Neural cell (in vitro differentiated cells): ENCODE measurements at regions not wholly inside any gene's neighbourhood (a gene's known extent, or its start where the extent isn't known, plus 50 kb on each side); places are given as distances from the start of the nearest gene placed in this dataset.

Experiments
- H2AFZ ChIP-seq: fragments of 200-600, 300-800 bp; sonication (generic), shearing (Covaris generic); 2 replicates; pipeline ENCODE4 v1.6.0; 2014; ENCODE audit warnings: low read depth, mild to moderate bottlenecking, antibody characterized with exemption, low read length, moderate library complexity
- H3F3A ChIP-seq: fragments of 200-600 bp; shearing (Covaris generic); 2 replicates; pipeline ENCODE4 v1.6.1; 2016; ENCODE audit warnings: mild to moderate bottlenecking, moderate library complexity, mixed read lengths, antibody characterized with exemption, low read length; ENCODE audit not compliant: insufficient read depth, poor library complexity, severe bottlenecking
- H3K27ac ChIP-seq: fragments of 200-600, 300-800 bp; sonication (generic), shearing (Covaris generic); 2 replicates; pipeline ENCODE4 v1.5.1; 2014; ENCODE audit warnings: mild to moderate bottlenecking, low read length, moderate library complexity
- H3K27me3 ChIP-seq: fragments of 300-800, 200-600 bp; sonication (generic), shearing (Covaris generic); 2 replicates; pipeline ENCODE4 v1.6.0; 2014; ENCODE audit warnings: mild to moderate bottlenecking, low read depth, low read length, moderate library complexity; ENCODE audit not compliant: insufficient read depth
- H3K36me3 ChIP-seq: fragments of 300-800, 200-600 bp; sonication (generic), shearing (Covaris generic); 2 replicates; pipeline ENCODE4 v1.5.1; 2014; ENCODE audit warnings: mild to moderate bottlenecking, antibody characterized with exemption, low read length, moderate library complexity; ENCODE audit not compliant: insufficient read depth
- H3K4me2 ChIP-seq: fragments of 300-800, 200-600 bp; sonication (generic), shearing (Covaris generic); 2 replicates; pipeline ENCODE4 v1.6.0; 2014; ENCODE audit warnings: mild to moderate bottlenecking, low read length
- H3K4me3 ChIP-seq: fragments of 300-800, 200-600 bp; sonication (generic), shearing (Covaris generic); 2 replicates; pipeline ENCODE4 v1.5.1; 2014; ENCODE audit warnings: mild to moderate bottlenecking, low read length, moderate library complexity
- H3K79me2 ChIP-seq: fragments of 200-600 bp; shearing (Covaris generic); replicated peaks from 2 replicates; pipeline ENCODE4 v1.6.0; 2014; ENCODE audit warnings: mild to moderate bottlenecking, low read length, moderate library complexity; ENCODE audit not compliant: insufficient read depth
- H3K9ac ChIP-seq: fragments of 300-800, 200-600 bp; sonication (generic), shearing (Covaris generic); 2 replicates; pipeline ENCODE4 v1.6.1; 2016; ENCODE audit warnings: mild to moderate bottlenecking, low read length, mixed read lengths
- H3K9me2 ChIP-seq: fragments of 200-600 bp; shearing (Covaris generic); 2 replicates; pipeline ENCODE4 v1.6.1; 2016; ENCODE audit warnings: mild to moderate bottlenecking, low read length, mixed read lengths; ENCODE audit not compliant: insufficient read depth
- H3K9me3 ChIP-seq: fragments of 200-600, 300-800 bp; sonication (generic), shearing (Covaris generic); 2 replicates; pipeline ENCODE4 v1.6.1; 2016; ENCODE audit warnings: mild to moderate bottlenecking, mixed run types, low read length, moderate library complexity, mixed read lengths
- H4K20me1 ChIP-seq: fragments of 200-600 bp; shearing (Covaris generic); 2 replicates; pipeline ENCODE4 v1.6.1; 2016; ENCODE audit warnings: mild to moderate bottlenecking, mixed run types; ENCODE audit not compliant: insufficient read depth
- EP300 ChIP-seq: fragments of 450-650 bp; conservative IDR thresholded peaks from 2 replicates; pipeline ENCODE4 v1.6.1; 2014; ENCODE audit warnings: antibody characterized with exemption, mild to moderate bottlenecking, moderate library complexity; ENCODE audit not compliant: poor library complexity, severe bottlenecking
- EZH2 ChIP-seq: fragments of 200-600, 300-800 bp; shearing (Covaris generic), sonication (generic); IDR thresholded peaks from 2 replicates; pipeline ENCODE4 v1.6.1; 2014; ENCODE audit warnings: antibody characterized with exemption, low read length, borderline replicate concordance, mild to moderate bottlenecking; ENCODE audit not compliant: insufficient read depth, poor library complexity, severe bottlenecking
- MXI1 ChIP-seq: fragments of 450-650 bp; conservative IDR thresholded peaks from 2 replicates; pipeline ENCODE4 v1.6.1; 2014; ENCODE audit warnings: antibody characterized with exemption, mild to moderate bottlenecking; ENCODE audit not compliant: poor library complexity, severe bottlenecking
- POLR2AphosphoS5 ChIP-seq: IDR thresholded peaks from 2 replicates; pipeline ENCODE4 v1.6.1; 2012
- RAD21 ChIP-seq: fragments of 450-650 bp; conservative IDR thresholded peaks from 2 replicates; pipeline ENCODE4 v1.6.1; 2014; ENCODE audit warnings: antibody characterized with exemption, mild to moderate bottlenecking, moderate library complexity
- SMC3 ChIP-seq: fragments of 450-650 bp; conservative IDR thresholded peaks from 2 replicates; pipeline ENCODE4 v1.6.1; 2014; ENCODE audit warnings: antibody characterized with exemption, mild to moderate bottlenecking, moderate library complexity; ENCODE audit not compliant: poor library complexity
- TAF1 ChIP-seq: IDR thresholded peaks from 2 replicates; pipeline ENCODE4 v1.6.1; 2012; ENCODE audit warnings: low read depth
- TF ChIP-seq, protein P1 (sequence below): fragments of 450-650 bp; IDR thresholded peaks from 2 replicates; pipeline ENCODE4 v1.5.1; 2014; ENCODE audit warnings: antibody characterized with exemption, mild to moderate bottlenecking, moderate library complexity; ENCODE audit not compliant: poor library complexity, severe bottlenecking
- TF ChIP-seq, protein P2 (sequence below): IDR thresholded peaks from 2 replicates; pipeline ENCODE4 v1.6.1; 2012; ENCODE audit warnings: borderline replicate concordance

DNA sequence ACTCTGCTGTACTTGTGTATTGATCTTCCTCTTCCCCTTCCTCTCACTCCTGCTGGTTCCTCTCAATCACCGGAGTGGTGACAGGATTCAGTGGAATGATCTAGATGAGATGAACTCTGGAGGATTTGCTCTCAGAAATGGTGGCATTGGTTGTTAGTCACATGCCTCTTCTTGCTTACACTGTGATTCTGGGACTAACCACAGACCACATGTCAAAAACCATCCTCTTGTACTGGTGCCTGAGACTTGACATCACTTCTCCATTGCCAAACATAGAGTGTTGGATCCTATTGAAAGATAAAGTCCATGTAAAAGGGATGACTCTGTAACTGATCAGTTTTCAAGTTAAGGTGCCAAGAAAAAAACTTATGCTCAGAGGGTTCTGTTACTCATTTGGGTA is 506.5 kb downstream of the DMAC1 start:
- Histone ChIP-seq H4K20me1 (no peaks in the 10 kb centered on the region), H3K9ac (no peak overlapping the region), H2AFZ (no peak overlapping the region), H3K36me3 (no peaks in the 10 kb centered on the region), H3K27ac (no peak overlapping the region), H3K9me3 (no peaks in the 10 kb centered on the region), H3F3A (no peaks in the 10 kb centered on the region), H3K9me2 (no peaks in the 10 kb centered on the region), H3K27me3 (no peaks in the 10 kb centered on the region), H3K79me2 (no peaks in the 10 kb centered on the region), H3K4me3 (no peak overlapping the region), H3K4me2 (no peak overlapping the region)
- TF ChIP-seq EZH2 (no peak), EP300 (no peak), POLR2AphosphoS5 (no peak), RAD21 (no peak), SMC3 (no peak), TAF1 (no peak), MXI1 (no peak)
- TF ChIP-seq, protein P1, sequence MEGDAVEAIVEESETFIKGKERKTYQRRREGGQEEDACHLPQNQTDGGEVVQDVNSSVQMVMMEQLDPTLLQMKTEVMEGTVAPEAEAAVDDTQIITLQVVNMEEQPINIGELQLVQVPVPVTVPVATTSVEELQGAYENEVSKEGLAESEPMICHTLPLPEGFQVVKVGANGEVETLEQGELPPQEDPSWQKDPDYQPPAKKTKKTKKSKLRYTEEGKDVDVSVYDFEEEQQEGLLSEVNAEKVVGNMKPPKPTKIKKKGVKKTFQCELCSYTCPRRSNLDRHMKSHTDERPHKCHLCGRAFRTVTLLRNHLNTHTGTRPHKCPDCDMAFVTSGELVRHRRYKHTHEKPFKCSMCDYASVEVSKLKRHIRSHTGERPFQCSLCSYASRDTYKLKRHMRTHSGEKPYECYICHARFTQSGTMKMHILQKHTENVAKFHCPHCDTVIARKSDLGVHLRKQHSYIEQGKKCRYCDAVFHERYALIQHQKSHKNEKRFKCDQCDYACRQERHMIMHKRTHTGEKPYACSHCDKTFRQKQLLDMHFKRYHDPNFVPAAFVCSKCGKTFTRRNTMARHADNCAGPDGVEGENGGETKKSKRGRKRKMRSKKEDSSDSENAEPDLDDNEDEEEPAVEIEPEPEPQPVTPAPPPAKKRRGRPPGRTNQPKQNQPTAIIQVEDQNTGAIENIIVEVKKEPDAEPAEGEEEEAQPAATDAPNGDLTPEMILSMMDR, result no peak
- TF ChIP-seq, protein P2, sequence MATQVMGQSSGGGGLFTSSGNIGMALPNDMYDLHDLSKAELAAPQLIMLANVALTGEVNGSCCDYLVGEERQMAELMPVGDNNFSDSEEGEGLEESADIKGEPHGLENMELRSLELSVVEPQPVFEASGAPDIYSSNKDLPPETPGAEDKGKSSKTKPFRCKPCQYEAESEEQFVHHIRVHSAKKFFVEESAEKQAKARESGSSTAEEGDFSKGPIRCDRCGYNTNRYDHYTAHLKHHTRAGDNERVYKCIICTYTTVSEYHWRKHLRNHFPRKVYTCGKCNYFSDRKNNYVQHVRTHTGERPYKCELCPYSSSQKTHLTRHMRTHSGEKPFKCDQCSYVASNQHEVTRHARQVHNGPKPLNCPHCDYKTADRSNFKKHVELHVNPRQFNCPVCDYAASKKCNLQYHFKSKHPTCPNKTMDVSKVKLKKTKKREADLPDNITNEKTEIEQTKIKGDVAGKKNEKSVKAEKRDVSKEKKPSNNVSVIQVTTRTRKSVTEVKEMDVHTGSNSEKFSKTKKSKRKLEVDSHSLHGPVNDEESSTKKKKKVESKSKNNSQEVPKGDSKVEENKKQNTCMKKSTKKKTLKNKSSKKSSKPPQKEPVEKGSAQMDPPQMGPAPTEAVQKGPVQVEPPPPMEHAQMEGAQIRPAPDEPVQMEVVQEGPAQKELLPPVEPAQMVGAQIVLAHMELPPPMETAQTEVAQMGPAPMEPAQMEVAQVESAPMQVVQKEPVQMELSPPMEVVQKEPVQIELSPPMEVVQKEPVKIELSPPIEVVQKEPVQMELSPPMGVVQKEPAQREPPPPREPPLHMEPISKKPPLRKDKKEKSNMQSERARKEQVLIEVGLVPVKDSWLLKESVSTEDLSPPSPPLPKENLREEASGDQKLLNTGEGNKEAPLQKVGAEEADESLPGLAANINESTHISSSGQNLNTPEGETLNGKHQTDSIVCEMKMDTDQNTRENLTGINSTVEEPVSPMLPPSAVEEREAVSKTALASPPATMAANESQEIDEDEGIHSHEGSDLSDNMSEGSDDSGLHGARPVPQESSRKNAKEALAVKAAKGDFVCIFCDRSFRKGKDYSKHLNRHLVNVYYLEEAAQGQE, result no peak

DNA sequence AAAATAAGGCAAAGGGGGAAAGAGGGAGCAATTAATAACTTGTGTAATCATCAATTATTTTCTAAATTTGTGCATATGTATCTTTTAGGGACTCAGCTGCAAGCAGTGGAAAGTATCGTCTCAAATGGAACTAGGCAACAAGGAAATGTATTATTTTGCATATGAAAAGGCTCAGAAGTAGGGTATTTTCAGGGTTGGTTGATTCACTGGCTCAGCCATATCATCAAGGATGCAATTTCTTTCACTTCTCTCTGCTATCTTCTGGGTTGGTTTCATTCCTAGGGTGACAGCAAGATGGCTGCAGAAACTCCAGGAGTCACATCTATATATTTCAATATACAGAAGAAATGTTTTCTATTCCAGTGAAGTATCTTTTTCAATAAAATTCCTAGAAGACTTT is 509.8 kb downstream of the DMAC1 start:
- Histone ChIP-seq H3K79me2 (no peaks in the 10 kb centered on the region), H3K27me3 (no peaks in the 10 kb centered on the region), H3K9ac (no peak overlapping the region), H2AFZ (no peak overlapping the region), H3K9me3 (no peaks in the 10 kb centered on the region), H4K20me1 (no peaks in the 10 kb centered on the region), H3F3A (no peaks in the 10 kb centered on the region), H3K4me2 (no peak overlapping the region), H3K4me3 (no peak overlapping the region), H3K9me2 (no peaks in the 10 kb centered on the region), H3K27ac (no peak overlapping the region), H3K36me3 (no peaks in the 10 kb centered on the region)
- TF ChIP-seq, protein P2, result no peak
- no peak for TF ChIP-seq MXI1
- TF ChIP-seq SMC3, result no peak
- no peak for TF ChIP-seq RAD21
- TF ChIP-seq, protein P1, result no peak
- TF ChIP-seq TAF1, result no peak
- no peak for TF ChIP-seq EZH2
- TF ChIP-seq POLR2AphosphoS5, result no peak
- no peak for TF ChIP-seq EP300
